ENCODE measurements at regions not wholly inside any gene's neighbourhood (a gene's known extent, or its start where the extent isn't known, plus 50 kb on each side); places are given as distances from the start of the nearest gene placed in this dataset.

DNA sequence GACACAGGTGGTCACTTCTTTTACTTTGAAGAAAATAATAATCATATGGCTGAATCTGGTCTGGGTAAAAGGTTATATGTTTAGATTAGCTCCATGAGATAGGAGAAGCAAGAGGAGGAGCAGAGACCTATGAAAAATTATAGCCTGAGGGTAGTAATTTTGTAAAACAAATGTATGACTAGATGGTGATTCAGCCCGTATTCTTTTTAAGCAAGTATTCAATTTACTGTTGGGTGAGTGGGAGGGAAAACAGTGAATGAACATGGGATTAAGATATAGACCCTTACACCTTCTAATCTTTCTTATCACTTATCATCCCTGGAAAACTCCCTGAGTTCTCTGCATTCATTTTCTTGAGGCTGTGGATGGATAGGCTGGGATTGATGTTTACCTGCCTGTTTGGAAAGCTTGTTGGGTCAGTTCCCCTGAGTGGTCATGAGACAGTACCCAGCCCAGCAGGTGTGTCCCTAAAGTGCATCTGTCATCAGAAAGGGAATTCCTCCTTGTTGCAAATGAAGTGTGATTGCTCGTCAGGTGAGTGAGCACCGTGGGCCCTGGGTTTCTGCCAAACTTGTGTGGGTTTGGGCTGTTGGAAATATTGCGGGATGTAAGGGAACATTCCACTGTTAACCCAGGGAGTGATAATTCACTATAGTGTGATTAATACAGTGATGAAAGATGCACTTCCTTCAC, 101.2 kb upstream of the GDNF start:
- intact Hi-C loops (cut with DNase I) = no loop called here
- DNase-seq = no peak

GRCh38 chr5:37938861-37939260, 99.0 kb upstream of the GDNF start:
- TF ChIP-seq POLR2A (IDR thresholded peaks at IDR 0.05) (no peak), CTCF (IDR thresholded peaks at IDR 0.05) (no peak)
- intact Hi-C loops (cut with DNase I) = no loop called here

More for the DNA sequence above, 101.2 kb upstream of the GDNF start:
- Histone ChIP-seq H3K4me1 (no peaks in the 10 kb centered on the region), H3K36me3 (no peaks in the 10 kb centered on the region), H3K27ac (no peak overlapping the region), H3K27me3 (no peaks in the 10 kb centered on the region), H3K4me3 (replicated peaks in 1 of 3) (no peak overlapping the region), H3K9me3 (no peaks in the 10 kb centered on the region)
- no peak for TF ChIP-seq CTCF (IDR thresholded peaks at IDR 0.05)
- no peak for TF ChIP-seq POLR2A (IDR thresholded peaks at IDR 0.05)
- 53 to 57% methylated on average over 4 of the region's 4 CpGs for WGBS, 2 donors

DNA sequence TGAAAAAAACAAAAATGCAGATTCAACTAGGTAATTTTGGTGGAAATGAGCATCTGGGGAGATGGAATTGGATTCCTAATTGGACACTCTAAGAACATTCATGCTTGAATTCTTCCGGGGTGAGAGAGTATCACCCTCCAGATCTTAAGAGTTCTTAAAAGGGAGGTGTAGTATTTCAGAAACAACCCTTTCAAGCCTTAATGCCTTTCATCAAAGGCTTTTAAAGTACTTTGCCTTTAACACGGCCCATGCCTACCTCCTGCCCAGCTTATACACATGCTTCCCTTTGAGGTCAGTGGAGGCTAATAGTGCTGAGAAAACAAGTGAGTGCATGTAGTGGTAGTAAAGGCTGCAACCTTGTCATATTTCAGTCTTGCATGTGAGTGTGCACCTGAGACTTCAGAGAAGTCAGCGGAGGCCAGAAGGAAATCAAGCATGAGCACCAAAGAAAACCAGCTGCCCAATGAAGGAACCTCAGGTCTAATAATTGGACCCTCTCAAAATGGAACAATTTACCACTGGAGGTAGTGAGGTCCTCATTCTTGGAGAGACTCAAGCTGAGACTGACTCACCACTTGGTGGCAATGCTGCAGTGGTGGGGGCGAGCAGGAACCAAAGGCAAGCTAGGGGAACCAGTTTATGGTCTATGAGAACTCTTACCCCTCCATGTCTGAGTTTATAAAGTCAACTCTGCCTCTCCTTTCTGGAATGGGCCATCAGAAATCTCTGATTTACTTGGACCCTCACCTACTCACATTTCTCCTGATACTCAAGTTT, 98.4 kb upstream of the GDNF start:
- Histone ChIP-seq H3K4me3 (replicated peaks in 1 of 3) (no peak overlapping the region), H3K4me1 (no peaks in the 10 kb centered on the region), H3K27ac (no peak overlapping the region), H3K9me3 (no peaks in the 10 kb centered on the region), H3K36me3 (no peaks in the 10 kb centered on the region), H3K27me3 (no peaks in the 10 kb centered on the region)
- no peak for DNase-seq
- 36 to 48% methylated on average over 4 of the region's 4 CpGs for WGBS, 2 donors
- TF ChIP-seq POLR2A (IDR thresholded peaks at IDR 0.05) (no peak), CTCF (IDR thresholded peaks at IDR 0.05) (no peak)
- intact Hi-C loops (cut with DNase I) = no loop called here

More at GRCh38 chr5:37938861-37939260, 99.0 kb upstream of the GDNF start:
- H3K27ac ChIP-seq = no peak overlapping the region
- no peak for DNase-seq
- no peaks in the 10 kb centered on the region for H3K9me3 ChIP-seq
- no peaks in the 10 kb centered on the region for H3K4me1 ChIP-seq
- 97 to 100% methylated on average over 2 of the region's 2 CpGs for WGBS, 2 donors
- no peaks in the 10 kb centered on the region for H3K36me3 ChIP-seq
- H3K4me3 ChIP-seq (replicated peaks in 1 of 3) = no peak overlapping the region
- H3K27me3 ChIP-seq = no peaks in the 10 kb centered on the region

DNA sequence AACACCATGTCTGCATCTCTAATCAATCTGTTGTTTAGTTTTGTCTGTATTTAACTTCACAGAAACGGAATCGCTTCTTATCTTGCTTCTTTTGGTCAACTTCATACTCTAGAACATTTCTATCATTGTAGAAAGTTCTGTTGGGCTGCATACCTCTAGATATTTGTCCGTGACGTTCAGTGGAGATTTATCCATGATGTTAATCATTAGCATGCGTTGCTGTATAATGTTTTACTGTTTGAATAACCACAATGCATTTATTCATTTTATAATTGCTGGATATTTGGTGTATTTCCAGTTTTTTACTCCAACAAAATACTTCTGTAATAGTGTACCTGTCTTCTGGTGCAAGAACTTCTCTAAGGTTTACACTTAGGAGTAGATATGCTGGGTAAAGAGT, 96.2 kb upstream of the GDNF start:
- intact Hi-C loops (cut with DNase I) = no loop called here
- DNase-seq = no peak
- TF ChIP-seq POLR2A (IDR thresholded peaks at IDR 0.05) (no peak), CTCF (IDR thresholded peaks at IDR 0.05) (no peak)
- no peaks in the 10 kb centered on the region for H3K9me3 ChIP-seq
- H3K4me3 ChIP-seq (replicated peaks in 1 of 3) = no peak overlapping the region
- H3K36me3 ChIP-seq = no peaks in the 10 kb centered on the region
- H3K27ac ChIP-seq = no peak overlapping the region
- no peaks in the 10 kb centered on the region for H3K4me1 ChIP-seq
- WGBS, 2 donors = 90 to 94% methylated on average over 5 of the region's 5 CpGs
- H3K27me3 ChIP-seq = no peaks in the 10 kb centered on the region

GRCh38 chr5:37933576-37933975, 93.7 kb upstream of the GDNF start:
- Histone ChIP-seq H3K36me3 (no peaks in the 10 kb centered on the region), H3K27ac (no peak overlapping the region), H3K4me3 (replicated peaks in 1 of 3) (no peak overlapping the region), H3K27me3 (no peaks in the 10 kb centered on the region), H3K4me1 (no peaks in the 10 kb centered on the region), H3K9me3 (no peaks in the 10 kb centered on the region)
- no peak for DNase-seq
- intact Hi-C loops (cut with DNase I) = no loop called here
- TF ChIP-seq CTCF (IDR thresholded peaks at IDR 0.05) = no peak
- no peak for TF ChIP-seq POLR2A (IDR thresholded peaks at IDR 0.05)
- 70 to 84% methylated on average over 7 of the region's 7 CpGs for WGBS, 2 donors

All from thyroid gland (tissue), 4 donors.